ENCODE measurements at regions not wholly inside any gene's neighbourhood (a gene's known extent, or its start where the extent isn't known, plus 50 kb on each side); places are given as distances from the start of the nearest gene placed in this dataset.

DNA sequence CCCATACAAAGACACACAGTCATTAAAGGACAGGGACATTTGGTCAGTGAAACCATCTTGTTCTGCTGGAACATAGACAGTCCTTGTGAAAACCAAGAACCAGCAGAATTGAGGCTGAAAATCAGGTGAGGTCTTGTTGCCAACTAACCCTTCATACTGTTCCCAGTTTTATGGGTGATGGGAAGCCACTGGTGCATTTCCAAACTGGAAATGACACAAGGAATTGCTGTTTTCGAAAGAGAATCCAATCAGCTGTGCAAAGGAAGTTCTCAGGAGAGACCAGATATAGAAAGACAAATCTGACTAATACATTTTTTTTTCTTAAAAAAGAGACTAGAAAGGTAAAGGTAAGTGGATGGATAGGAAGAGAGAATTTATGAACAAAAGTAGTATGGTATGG, 948.2 kb downstream of the TSN start:
- WGBS, 3 donors, result 45 to 81% (median 79%) methylated on average over 1 of the region's 1 CpG
- no peak overlapping the region for H3K27ac ChIP-seq
- TF ChIP-seq EP300 (IDR thresholded peaks at IDR 0.05), result no peak
- no peak for TF ChIP-seq POLR2A (IDR thresholded peaks at IDR 0.05)
- TF ChIP-seq, protein P1, sequence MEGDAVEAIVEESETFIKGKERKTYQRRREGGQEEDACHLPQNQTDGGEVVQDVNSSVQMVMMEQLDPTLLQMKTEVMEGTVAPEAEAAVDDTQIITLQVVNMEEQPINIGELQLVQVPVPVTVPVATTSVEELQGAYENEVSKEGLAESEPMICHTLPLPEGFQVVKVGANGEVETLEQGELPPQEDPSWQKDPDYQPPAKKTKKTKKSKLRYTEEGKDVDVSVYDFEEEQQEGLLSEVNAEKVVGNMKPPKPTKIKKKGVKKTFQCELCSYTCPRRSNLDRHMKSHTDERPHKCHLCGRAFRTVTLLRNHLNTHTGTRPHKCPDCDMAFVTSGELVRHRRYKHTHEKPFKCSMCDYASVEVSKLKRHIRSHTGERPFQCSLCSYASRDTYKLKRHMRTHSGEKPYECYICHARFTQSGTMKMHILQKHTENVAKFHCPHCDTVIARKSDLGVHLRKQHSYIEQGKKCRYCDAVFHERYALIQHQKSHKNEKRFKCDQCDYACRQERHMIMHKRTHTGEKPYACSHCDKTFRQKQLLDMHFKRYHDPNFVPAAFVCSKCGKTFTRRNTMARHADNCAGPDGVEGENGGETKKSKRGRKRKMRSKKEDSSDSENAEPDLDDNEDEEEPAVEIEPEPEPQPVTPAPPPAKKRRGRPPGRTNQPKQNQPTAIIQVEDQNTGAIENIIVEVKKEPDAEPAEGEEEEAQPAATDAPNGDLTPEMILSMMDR (IDR thresholded peaks at IDR 0.05), result no peak
- H3K4me3 ChIP-seq, result no peak overlapping the region
- intact Hi-C loops (cut with DNase I), result loop anchor here in 1 of 4 donors (1.0 kb wide), 1 partner anchor 9 kb away; no protein-coding TSS in a partner anchor
- no peak for DNase-seq
- no peaks in the 10 kb centered on the region for H3K36me3 ChIP-seq
- H3K9me3 ChIP-seq, result no peaks in the 10 kb centered on the region
- H3K27me3 ChIP-seq, result no peaks in the 10 kb centered on the region
- no peaks in the 10 kb centered on the region for H3K4me1 ChIP-seq (ENCODE audit: insufficient read depth)

DNA sequence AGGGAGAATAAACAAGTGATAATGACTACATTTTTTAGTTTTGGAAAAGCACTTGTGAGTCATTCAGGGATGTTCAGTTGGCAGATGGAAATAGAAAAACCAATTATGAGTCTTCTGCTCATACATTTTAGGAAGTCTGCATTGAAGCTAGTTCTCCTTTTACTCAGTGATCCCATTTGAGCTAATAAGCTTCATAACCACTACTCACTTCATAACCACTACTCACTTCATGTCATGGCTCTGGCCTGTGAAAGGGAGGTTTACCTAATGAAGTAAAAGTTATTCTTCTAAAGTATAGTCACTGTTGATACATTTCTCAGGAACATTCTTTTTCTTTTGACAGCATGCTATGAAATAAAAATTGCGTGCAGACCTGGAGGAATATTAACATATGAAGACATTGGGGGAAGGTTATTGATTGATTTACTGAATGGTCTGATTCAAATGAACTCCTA, 948.7 kb downstream of the TSN start:
- no peak overlapping the region for H3K4me3 ChIP-seq
- H3K4me1 ChIP-seq (ENCODE audit: insufficient read depth), result no peaks in the 10 kb centered on the region
- H3K27me3 ChIP-seq, result no peaks in the 10 kb centered on the region
- TF ChIP-seq, protein P1 (IDR thresholded peaks at IDR 0.05), result no peak
- TF ChIP-seq EP300 (IDR thresholded peaks at IDR 0.05) (no peak), POLR2A (IDR thresholded peaks at IDR 0.05) (no peak)
- 79 to 81% (median 81%) methylated on average over 1 of the region's 1 CpG for WGBS, 3 donors
- intact Hi-C loops (cut with DNase I), result loop anchor here in 1 of 4 donors (1.0 kb wide), 1 partner anchor 10 kb away; no protein-coding TSS in a partner anchor
- no peaks in the 10 kb centered on the region for H3K9me3 ChIP-seq
- no peaks in the 10 kb centered on the region for H3K36me3 ChIP-seq
- H3K27ac ChIP-seq, result no peak overlapping the region
- no peak for DNase-seq

DNA sequence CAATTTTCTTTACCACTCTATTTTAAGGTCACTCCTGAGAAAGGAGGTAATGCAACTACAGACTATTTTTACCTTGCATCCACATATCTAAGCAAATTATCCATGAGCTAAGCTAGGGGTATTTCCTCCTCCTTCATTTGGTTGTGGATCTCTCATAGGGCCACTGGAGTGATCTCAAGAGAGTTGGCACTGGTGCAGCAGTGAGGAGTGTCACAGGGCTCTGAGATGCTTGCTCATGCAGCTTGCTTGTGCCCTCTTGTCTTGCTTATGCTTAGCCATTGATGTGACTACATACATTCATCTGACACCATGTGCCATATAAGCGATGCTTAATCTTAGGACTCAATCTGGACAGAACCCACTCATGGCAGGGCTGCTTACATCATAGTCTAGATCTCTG, 950.3 kb downstream of the TSN start:
- intact Hi-C loops (cut with DNase I), result no loop called here
- DNase-seq, result no peak
- H3K4me1 ChIP-seq (ENCODE audit: insufficient read depth), result no peaks in the 10 kb centered on the region
- no peak overlapping the region for H3K27ac ChIP-seq
- no peaks in the 10 kb centered on the region for H3K9me3 ChIP-seq
- H3K4me3 ChIP-seq, result no peak overlapping the region
- 90 to 93% (median 92%) methylated on average over 1 of the region's 1 CpG for WGBS, 3 donors
- TF ChIP-seq EP300 (IDR thresholded peaks at IDR 0.05) (no peak), POLR2A (IDR thresholded peaks at IDR 0.05) (no peak)
- TF ChIP-seq, protein P1 (IDR thresholded peaks at IDR 0.05), result no peak
- H3K27me3 ChIP-seq, result no peaks in the 10 kb centered on the region
- H3K36me3 ChIP-seq, result no peaks in the 10 kb centered on the region

DNA sequence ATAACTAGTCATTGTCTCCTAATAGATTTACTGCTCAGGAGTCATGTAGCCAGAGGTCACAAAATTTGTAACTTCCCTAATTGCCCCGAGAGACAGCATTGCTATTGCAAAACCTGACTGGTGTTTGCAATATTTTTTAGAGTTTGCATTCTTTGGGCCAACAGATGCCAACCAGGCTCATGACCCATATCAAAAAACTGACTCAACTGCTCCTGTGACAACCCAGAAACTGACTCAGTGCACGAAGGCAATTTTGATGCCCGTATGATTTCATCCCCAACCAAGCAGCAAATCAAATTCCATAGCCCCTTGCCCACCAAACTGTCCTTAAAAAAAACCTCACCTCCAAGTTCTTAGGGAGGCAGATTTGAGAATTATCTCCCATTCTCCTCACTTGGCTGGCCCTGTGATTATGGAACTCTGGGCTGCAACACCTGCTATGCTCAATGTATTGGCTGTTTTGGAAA, 951.3 kb downstream of the TSN start:
- DNase-seq, result no peak
- intact Hi-C loops (cut with DNase I), result no loop called here
- WGBS, 3 donors, result 65 to 68% (median 66%) methylated on average over 3 of the region's 3 CpGs
- no peaks in the 10 kb centered on the region for H3K4me1 ChIP-seq (ENCODE audit: insufficient read depth)
- no peak overlapping the region for H3K27ac ChIP-seq
- no peaks in the 10 kb centered on the region for H3K9me3 ChIP-seq
- no peak overlapping the region for H3K4me3 ChIP-seq
- no peaks in the 10 kb centered on the region for H3K27me3 ChIP-seq
- TF ChIP-seq POLR2A (IDR thresholded peaks at IDR 0.05) (no peak), EP300 (IDR thresholded peaks at IDR 0.05) (no peak)
- TF ChIP-seq, protein P1 (IDR thresholded peaks at IDR 0.05), result no peak
- no peaks in the 10 kb centered on the region for H3K36me3 ChIP-seq

Measured in ovary (tissue), 7 donors.